Epithelial cell of esophagus (primary cell): ENCODE measurements at regions not wholly inside any gene's neighbourhood (a gene's known extent, or its start where the extent isn't known, plus 50 kb on each side); places are given as distances from the start of the nearest gene placed in this dataset.

Experiments used
- DNase-seq: peaks from one replicate; pipeline ENCODE4 v3.0.0; 2010; ENCODE audit warnings: low read depth
- H3K4me3 ChIP-seq: 2 replicates; pipeline ENCODE4 v1.5.1; 2011; ENCODE audit warnings: mild to moderate bottlenecking, low read length, control low read depth
- CTCF ChIP-seq: IDR thresholded peaks from 2 replicates; pipeline ENCODE4 v1.5.1; 2011; ENCODE audit warnings: low read depth, mild to moderate bottlenecking, low read length, control low read depth, inconsistent platforms; ENCODE audit not compliant: insufficient read depth; ENCODE audit errors: missing control alignments

GRCh38 chr7:9625953-9626352, 1192.5 kb downstream of the NXPH1 start:
- no peak for DNase-seq
- TF ChIP-seq CTCF = no peak
- no peak overlapping the region for H3K4me3 ChIP-seq

GRCh38 chr7:9645756-9646155, 1212.3 kb downstream of the NXPH1 start:
- TF ChIP-seq CTCF = no peak
- no peak overlapping the region for H3K4me3 ChIP-seq
- DNase-seq = no peak

GRCh38 chr7:9657257-9657656, 1223.8 kb downstream of the NXPH1 start:
- DNase-seq = no peak
- TF ChIP-seq CTCF = no peak
- H3K4me3 ChIP-seq = no peak overlapping the region

- TF ChIP-seq CTCF = no peak
- no peak for DNase-seq
- no peak overlapping the region for H3K4me3 ChIP-seq
These were observed 1238.8 kb downstream of the NXPH1 start for GRCh38 chr7:9671979-9672917.

- H3K4me3 ChIP-seq = no peak overlapping the region
- DNase-seq = no peak
- TF ChIP-seq CTCF = no peak
These were observed 1247.3 kb downstream of the NXPH1 start for GRCh38 chr7:9680713-9681112.

GRCh38 chr7:9681284-9681683, 1247.9 kb downstream of the NXPH1 start:
- TF ChIP-seq CTCF = no peak
- DNase-seq = no peak
- H3K4me3 ChIP-seq = no peak overlapping the region

- no peak for TF ChIP-seq CTCF
- no peak overlapping the region for H3K4me3 ChIP-seq
- no peak for DNase-seq
These were observed 1257.9 kb downstream of the NXPH1 start for GRCh38 chr7:9691286-9691685.
